ENCODE measurements at regions not wholly inside any gene's neighbourhood (a gene's known extent, or its start where the extent isn't known, plus 50 kb on each side); places are given as distances from the start of the nearest gene placed in this dataset.

GRCh38 chr6:141364694-141365093, 768.0 kb upstream of the GJE1 start (continued):
- TF ChIP-seq, protein P1, sequence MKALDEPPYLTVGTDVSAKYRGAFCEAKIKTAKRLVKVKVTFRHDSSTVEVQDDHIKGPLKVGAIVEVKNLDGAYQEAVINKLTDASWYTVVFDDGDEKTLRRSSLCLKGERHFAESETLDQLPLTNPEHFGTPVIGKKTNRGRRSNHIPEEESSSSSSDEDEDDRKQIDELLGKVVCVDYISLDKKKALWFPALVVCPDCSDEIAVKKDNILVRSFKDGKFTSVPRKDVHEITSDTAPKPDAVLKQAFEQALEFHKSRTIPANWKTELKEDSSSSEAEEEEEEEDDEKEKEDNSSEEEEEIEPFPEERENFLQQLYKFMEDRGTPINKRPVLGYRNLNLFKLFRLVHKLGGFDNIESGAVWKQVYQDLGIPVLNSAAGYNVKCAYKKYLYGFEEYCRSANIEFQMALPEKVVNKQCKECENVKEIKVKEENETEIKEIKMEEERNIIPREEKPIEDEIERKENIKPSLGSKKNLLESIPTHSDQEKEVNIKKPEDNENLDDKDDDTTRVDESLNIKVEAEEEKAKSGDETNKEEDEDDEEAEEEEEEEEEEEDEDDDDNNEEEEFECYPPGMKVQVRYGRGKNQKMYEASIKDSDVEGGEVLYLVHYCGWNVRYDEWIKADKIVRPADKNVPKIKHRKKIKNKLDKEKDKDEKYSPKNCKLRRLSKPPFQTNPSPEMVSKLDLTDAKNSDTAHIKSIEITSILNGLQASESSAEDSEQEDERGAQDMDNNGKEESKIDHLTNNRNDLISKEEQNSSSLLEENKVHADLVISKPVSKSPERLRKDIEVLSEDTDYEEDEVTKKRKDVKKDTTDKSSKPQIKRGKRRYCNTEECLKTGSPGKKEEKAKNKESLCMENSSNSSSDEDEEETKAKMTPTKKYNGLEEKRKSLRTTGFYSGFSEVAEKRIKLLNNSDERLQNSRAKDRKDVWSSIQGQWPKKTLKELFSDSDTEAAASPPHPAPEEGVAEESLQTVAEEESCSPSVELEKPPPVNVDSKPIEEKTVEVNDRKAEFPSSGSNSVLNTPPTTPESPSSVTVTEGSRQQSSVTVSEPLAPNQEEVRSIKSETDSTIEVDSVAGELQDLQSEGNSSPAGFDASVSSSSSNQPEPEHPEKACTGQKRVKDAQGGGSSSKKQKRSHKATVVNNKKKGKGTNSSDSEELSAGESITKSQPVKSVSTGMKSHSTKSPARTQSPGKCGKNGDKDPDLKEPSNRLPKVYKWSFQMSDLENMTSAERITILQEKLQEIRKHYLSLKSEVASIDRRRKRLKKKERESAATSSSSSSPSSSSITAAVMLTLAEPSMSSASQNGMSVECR (CRISPR knock-in tag; IDR thresholded peaks at IDR 0.05) = no peak
- TF ChIP-seq TRIM25 (IDR thresholded peaks at IDR 0.05; ENCODE audit: borderline replicate concordance) = no peak

- no TSS peak for BruUV-seq (replicated peaks)
- Histone ChIP-seq H4K20me1 (replicated peaks; ENCODE audit: control insufficient read depth, insufficient read depth, low read length) (no peaks in the 10 kb centered on the region), H3K36me3 (ENCODE audit: control insufficient read depth, insufficient read depth, low read length) (no peaks in the 10 kb centered on the region), H3K4me3 (no peak overlapping the region), H3K79me2 (ENCODE audit: control insufficient read depth, insufficient read depth, low read length) (no peaks in the 10 kb centered on the region), H3K27me3 (ENCODE audit: control insufficient read depth in 2 of 2, insufficient read depth in 2 of 2, low read length in 2 of 2) (no peaks in the 10 kb centered on the region), H3K27ac (ENCODE audit: extremely low read depth, low read depth, low read length) (no peak overlapping the region), H3K4me2 (ENCODE audit: insufficient read depth, low read length) (no peak overlapping the region), H3K9me1 (ENCODE audit: control insufficient read depth, insufficient read depth, low read length) (no peaks in the 10 kb centered on the region), H3K9me3 (replicated peaks; ENCODE audit: control insufficient read depth, insufficient read depth, low read depth, low read length) (no peaks in the 10 kb centered on the region), H3K4me1 (replicated peaks in 1 of 2; ENCODE audit: control insufficient read depth in 2 of 2, insufficient read depth in 2 of 2, low read length in 2 of 2) (no peaks in the 10 kb centered on the region), H2AFZ (ENCODE audit: low read depth, low read length) (no peak overlapping the region), H3K9ac (ENCODE audit: insufficient read depth in 1 of 2, low read depth in 2 of 2, low read length in 2 of 2) (no peak overlapping the region)
- intact Hi-C loops (cut with micrococcal nuclease) (no loop called here), in situ Hi-C loops (cut with MboI) (no loop called here)
- POLR2A ChIA-PET = interaction anchor here (0.5 kb wide), 1 partner anchor 1989 kb away, joined by 3 read pairs; no protein-coding TSS in a partner anchor
- no peak for DNase-seq (ENCODE audit: extremely low read depth in 1 of 4, low spot score in 3 of 4)
- ATAC-seq = no peak
- no peak for FAIRE-seq
- 0% methylated on average over 2 of the region's 2 CpGs for WGBS (ENCODE audit: insufficient coverage, low coverage, missing lambda C conversion rate)
- CTCF ChIA-PET (ENCODE audit: low intra/inter-chr PET ratio) = no interaction called here
- TF ChIP-seq HNRNPLL (IDR thresholded peaks at IDR 0.05; ENCODE audit: low read depth, low read length, poor library complexity, severe bottlenecking) (no peak), HOXB6 (CRISPR knock-in tag; IDR thresholded peaks at IDR 0.05; ENCODE audit: borderline replicate concordance) (no peak)
- TF ChIP-seq, protein P2, sequence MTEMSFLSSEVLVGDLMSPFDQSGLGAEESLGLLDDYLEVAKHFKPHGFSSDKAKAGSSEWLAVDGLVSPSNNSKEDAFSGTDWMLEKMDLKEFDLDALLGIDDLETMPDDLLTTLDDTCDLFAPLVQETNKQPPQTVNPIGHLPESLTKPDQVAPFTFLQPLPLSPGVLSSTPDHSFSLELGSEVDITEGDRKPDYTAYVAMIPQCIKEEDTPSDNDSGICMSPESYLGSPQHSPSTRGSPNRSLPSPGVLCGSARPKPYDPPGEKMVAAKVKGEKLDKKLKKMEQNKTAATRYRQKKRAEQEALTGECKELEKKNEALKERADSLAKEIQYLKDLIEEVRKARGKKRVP (CRISPR knock-in tag; IDR thresholded peaks at IDR 0.05) = no peak
These were observed 768.5 kb upstream of the GJE1 start for GRCh38 chr6:141364232-141364631.

All from K562 (cell line).